HEK293T (cell line): ENCODE measurements at regions not wholly inside any gene's neighbourhood (a gene's known extent, or its start where the extent isn't known, plus 50 kb on each side); places are given as distances from the start of the nearest gene placed in this dataset.

Source experiments
- BHLHE40 ChIP-seq: fragments of 450-650 bp; IDR thresholded peaks from 2 replicates; pipeline ENCODE4 v1.6.1; 2016; ENCODE audit warnings: mild to moderate bottlenecking, moderate library complexity, borderline replicate concordance
- FOXA1 ChIP-seq: fragments of 450-650 bp; IDR thresholded peaks from 2 replicates; pipeline ENCODE4 v1.6.1; 2016; ENCODE audit warnings: mild to moderate bottlenecking
- NFRKB ChIP-seq: fragments of 450-650 bp; IDR thresholded peaks from 2 replicates; pipeline ENCODE4 v1.6.1; 2016; ENCODE audit warnings: mild to moderate bottlenecking, moderate library complexity
- PKNOX1 ChIP-seq: fragments of 450-650 bp; IDR thresholded peaks from 2 replicates; pipeline ENCODE4 v1.6.1; 2016
- SP1 ChIP-seq: fragments of 450-650 bp; IDR thresholded peaks from 2 replicates; pipeline ENCODE4 v1.6.1; 2017
- ZNF384 ChIP-seq: fragments of 450-650 bp; IDR thresholded peaks from 2 replicates; pipeline ENCODE4 v1.6.1; 2016

- TF ChIP-seq ZNF384 (no peak), SP1 (no peak), PKNOX1 (no peak), NFRKB (no peak), FOXA1 (no peak), BHLHE40 (no peak)
These were observed 117.9 kb upstream of the MED14 start for GRCh38 chrX:40853004-40853815.
